GM12873 (cell line): ENCODE measurements at regions not wholly inside any gene's neighbourhood (a gene's known extent, or its start where the extent isn't known, plus 50 kb on each side); places are given as distances from the start of the nearest gene placed in this dataset.
A peak's percentile ranks its signal among the peaks of the same experiment; 100 is the strongest.

Experiments
- TF ChIP-seq, protein P1 (sequence below): IDR thresholded peaks from 2 replicates; pipeline ENCODE4 v1.5.1; 2012; ENCODE audit warnings: low read depth, mild to moderate bottlenecking, moderate library complexity, low read length, control low read depth; ENCODE audit not compliant: insufficient read depth; ENCODE audit errors: missing control alignments

DNA sequence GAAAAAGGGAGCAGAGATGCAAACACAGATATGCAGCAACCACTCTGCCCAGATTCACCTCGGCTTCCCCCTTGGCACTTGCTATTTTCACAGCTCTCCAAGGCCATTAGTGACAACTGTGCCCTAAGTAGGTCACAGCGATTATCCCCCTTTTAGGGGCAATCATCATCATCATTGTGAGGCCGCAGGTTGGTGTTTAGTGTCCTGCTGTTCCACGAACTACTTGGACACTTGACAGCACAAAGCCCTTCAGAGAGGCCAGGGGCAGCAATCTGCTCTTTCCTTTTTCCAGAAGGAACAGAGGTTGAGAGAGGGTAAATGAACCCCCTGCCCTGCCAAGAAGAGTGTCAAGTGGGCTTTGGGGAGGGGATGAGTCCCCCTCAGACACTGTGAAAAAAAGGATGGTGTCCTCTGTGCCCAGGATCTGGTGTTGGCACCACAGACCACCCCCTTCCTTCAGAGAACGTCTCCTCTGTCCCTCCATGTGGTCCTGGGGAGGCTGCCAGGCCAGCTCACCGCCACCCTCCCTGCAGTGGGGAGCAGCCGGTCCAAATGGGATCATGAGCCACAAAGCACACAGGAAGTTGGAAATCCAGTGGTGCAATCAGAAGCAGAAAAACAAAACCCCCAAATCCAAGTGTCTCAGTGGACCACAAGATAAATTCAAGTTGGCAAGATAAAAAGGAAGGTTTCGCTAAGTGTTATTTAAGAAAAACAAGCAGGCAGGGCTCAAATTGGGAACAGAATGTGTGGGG lies 78.4 kb upstream of the MED9 start:
- TF ChIP-seq, protein P1, sequence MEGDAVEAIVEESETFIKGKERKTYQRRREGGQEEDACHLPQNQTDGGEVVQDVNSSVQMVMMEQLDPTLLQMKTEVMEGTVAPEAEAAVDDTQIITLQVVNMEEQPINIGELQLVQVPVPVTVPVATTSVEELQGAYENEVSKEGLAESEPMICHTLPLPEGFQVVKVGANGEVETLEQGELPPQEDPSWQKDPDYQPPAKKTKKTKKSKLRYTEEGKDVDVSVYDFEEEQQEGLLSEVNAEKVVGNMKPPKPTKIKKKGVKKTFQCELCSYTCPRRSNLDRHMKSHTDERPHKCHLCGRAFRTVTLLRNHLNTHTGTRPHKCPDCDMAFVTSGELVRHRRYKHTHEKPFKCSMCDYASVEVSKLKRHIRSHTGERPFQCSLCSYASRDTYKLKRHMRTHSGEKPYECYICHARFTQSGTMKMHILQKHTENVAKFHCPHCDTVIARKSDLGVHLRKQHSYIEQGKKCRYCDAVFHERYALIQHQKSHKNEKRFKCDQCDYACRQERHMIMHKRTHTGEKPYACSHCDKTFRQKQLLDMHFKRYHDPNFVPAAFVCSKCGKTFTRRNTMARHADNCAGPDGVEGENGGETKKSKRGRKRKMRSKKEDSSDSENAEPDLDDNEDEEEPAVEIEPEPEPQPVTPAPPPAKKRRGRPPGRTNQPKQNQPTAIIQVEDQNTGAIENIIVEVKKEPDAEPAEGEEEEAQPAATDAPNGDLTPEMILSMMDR: no peak

DNA sequence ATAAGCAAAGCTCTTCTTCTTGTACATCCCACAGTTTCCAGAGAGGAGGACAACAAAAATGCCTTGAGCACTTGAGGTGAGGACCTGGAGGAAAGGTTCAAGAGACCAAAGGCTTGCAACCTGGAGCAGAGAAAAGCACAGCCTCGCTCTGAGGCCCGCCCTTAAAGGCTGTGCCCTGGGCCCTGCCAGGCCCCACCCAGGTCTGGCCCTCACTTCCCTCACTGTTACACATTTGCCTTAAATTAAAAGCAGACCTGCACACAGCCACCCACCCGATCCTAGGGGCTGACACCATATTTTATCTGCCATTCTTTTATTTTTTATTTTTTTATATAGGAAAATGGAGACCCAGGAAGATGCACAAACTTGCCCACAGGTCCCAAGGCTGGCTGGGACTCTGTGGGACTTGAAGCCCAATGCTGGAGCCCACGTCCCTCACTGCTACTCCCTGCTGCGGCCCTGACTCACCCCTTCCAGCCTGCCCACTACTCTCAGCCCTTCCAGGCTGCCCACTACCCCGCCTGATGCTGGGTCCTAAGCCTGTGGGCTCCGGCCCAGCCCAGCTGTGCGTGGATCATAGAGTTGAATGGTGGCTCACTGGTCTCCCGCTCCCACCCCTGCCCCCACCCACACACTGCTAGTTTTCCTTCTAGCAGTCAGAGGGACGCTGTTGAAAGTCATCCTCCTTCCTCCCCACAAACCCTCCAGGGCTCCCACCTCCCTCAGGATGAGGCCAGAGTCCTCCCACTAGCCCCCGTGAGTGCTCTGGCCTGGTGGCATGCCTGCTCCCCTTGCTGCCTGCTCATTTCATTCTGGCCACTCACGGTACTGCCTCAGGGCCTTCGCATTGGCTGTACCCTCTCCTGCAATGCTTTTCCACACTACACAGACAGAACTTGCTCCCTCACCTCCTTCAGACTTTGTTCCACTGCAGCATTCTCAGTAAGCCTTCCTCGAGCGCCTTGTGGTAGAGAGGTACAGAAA lies 77.6 kb upstream of the MED9 start:
- TF ChIP-seq, protein P1: no peak

DNA sequence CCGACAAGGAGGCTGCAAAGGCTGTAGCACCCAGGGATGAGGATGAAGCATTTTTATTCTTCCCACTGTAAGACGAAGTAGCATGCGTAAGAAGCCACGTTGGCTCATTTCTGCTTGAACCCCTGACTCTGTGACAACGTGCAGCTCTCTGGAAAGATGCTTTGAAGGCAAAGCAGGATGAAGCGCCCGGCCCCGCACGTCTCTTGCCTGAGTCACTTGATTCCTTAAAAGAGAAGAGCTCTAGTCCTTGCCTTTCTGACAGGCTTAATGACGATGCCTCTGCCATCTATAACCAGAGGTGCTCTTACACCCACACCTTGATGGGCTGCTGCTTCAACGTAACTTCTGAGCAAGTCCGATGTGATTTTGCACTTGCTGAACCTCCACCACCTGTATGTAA lies 76.7 kb upstream of the MED9 start:
- TF ChIP-seq, protein P1: no peak

DNA sequence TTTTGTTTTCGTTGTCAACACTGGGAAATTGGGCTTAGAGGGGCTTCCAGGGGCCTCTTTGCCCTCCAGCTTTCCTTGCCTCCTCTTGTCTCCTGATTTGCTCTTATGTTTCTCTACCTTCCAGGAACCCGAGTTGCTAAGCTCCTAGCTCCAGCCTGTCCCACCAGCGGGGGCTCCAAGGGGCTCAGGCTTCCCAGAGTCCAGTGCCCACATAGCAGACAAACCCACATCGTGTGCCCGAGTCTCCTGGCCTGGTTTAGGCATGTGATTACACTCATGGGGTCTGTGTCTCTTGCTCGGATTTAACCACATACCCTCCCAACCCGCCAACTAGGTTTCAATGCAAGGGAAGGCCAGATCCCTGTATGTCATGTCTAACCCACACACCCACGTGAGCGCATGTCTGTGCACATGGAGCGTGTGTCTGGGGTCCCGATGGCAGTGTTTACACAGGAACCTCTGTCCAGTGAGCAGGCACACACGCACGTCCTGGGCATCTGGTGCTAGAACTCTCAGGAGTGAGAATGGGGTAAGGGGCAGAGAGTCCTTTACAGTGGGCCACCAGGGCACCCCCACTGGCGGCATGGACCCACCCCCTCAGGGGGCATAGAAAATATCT lies 76.1 kb upstream of the MED9 start:
- TF ChIP-seq, protein P1: no peak

DNA sequence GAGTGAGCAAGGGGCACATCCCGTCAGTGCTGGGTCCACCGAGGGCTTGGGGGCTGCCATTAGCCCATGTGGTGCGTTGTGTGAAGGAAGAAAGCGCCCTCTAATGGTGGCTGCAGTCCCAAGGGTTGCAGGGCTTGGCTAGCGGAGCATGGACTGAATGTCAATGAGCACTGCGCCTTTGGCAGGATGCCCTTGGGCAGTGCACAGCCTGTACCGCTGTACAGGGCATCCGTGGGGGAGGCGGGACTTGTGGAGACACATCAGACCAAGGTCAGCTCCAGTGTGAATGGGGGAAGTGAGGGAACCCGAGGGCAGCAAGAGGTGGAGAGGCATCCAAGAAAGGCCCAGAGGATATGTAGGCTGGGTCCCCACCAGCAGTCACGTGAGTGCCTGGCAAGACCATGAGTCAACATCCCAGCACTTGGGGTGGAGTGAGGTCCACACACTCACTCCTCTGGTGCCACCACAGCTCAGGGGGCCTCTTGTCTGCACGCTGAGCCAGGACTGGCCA lies 75.5 kb upstream of the MED9 start:
- TF ChIP-seq, protein P1: peak; percentile 51

DNA sequence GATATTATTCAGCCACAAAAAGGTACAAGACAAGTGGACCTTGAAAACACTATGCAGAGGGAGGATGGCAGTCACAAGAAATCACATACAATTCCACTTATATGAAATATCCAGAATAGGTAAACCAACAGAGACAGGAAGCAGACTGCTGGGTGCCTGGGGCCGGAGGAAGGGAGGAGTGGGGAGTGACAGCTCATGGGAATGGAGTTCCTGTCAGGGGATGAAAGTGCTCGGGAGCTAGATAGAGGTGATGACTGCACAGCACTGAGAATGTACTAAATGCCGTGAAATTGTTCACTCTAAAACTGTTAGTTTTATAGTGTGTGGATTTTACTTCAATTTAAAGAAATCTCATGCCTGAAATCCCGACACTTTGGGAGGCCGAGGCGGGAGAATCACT lies 74.2 kb upstream of the MED9 start:
- TF ChIP-seq, protein P1: no peak
